GM19468 (cell line): ENCODE measurements at regions not wholly inside any gene's neighbourhood (a gene's known extent, or its start where the extent isn't known, plus 50 kb on each side); places are given as distances from the start of the nearest gene placed in this dataset.
"Not testable (repeated sequence)": the region's sequence is repeated elsewhere in the genome, so short reads cannot be mapped to it uniquely, and the experiment has no call there.

Experiments
- ATAC-seq: cut with Tn5 transposase; IDR thresholded peaks from one replicate; pipeline ENCODE4 v1.9.1; 2021; ENCODE audit warnings: mild to moderate bottlenecking, moderate library complexity, moderate number of reproducible peaks; ENCODE audit not compliant: unreplicated experiment; ENCODE audit errors: extremely low read depth

DNA sequence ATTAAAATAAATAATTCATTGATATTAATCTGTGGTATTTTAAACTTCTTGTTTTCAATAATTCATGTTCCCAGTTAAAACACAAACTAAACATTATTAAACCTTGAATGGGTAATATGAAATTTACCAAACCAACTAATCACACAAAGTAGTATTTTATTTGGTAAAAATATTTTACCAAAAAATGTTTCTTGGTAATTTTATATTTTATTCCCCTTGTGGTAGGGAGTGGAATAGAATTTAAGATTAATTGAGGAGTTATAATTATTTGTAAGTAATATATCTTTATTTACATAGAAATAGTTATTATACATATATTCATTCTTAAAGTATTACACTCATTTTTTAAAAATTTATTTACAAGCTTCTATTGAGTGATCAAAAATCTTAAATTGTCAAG is 1350.9 kb downstream of the OTOL1 start:
- no peak for ATAC-seq

DNA sequence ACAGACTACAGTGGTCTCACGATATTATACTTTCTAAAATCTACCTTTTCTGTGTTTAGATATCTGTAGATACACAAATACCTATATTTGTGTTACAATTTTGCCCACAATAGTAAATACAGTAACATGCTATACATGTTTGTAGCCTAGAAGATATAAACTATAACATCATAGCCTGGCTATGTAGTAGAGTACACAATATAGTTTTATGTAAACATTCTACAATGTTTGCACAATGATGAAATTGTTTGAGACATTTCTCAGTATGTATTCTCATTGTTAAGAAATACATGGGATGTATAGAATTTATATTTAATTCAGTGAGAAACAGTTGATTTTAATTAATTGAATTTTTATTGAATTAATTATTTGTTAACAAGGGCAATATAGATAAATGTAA is 1367.0 kb downstream of the OTOL1 start:
- ATAC-seq = no peak

DNA sequence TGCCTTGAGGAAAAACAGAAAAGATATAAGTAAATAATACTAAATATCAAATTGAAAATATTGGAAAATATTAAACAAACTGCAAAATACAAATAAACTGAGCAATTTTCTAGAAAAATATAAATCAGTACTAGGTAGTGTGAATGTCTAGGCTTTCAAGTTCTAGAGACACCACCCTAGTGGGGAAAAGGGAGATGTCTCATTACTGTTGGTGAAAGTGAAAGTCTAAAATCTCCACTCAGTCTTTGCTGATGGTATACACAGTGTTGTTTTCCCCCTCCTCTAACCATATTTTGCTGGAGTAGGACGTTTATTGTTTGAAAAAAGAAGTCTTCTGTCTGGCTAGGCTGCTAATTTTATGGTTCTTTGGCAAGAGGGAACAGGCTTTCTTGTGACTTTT is 1368.9 kb downstream of the OTOL1 start:
- ATAC-seq = no peak

DNA sequence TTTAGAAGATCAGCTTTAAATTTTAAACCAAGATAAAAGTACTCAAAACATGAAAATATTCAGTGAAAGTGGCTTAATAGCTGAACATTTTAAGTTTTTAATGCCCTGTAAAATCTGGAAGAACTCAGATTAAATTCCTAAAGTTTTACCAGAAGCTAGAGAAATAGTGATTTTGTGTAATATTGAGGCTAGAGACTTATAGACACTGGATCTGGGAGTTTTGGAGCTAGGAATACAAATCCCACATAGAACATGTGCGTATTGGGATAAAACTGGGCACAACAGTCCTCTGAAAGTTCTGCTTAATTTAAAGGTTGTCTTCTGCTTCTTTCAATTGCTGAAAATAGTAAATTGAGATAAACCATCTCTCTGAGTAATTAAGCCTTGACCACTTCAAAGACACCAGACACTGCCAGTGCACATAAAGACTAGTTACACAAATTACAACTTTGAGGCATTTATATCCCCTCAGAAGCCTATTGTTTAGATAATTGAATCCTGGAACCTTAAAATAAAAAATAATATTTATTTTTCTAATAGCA is 1382.5 kb downstream of the OTOL1 start:
- no peak for ATAC-seq

DNA sequence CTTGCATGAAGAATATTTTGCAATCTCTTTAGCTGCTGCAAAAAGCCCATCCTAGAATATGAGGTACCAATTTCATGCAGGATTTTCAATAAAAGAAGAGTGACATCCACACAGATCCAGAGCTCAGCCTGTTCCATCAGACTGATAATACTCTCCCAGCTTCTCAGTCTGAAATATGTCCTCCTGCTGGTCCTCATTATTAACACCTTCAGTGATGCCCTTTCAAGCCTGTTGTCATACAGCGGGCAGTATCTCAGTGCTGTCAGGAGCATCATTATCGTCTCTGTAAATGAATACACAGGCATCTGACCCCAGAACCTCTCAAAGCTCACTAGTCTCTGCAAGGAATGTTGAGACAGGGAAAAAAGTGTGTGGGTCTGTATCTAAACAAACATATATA is 1387.8 kb downstream of the OTOL1 start:
- no peak for ATAC-seq

DNA sequence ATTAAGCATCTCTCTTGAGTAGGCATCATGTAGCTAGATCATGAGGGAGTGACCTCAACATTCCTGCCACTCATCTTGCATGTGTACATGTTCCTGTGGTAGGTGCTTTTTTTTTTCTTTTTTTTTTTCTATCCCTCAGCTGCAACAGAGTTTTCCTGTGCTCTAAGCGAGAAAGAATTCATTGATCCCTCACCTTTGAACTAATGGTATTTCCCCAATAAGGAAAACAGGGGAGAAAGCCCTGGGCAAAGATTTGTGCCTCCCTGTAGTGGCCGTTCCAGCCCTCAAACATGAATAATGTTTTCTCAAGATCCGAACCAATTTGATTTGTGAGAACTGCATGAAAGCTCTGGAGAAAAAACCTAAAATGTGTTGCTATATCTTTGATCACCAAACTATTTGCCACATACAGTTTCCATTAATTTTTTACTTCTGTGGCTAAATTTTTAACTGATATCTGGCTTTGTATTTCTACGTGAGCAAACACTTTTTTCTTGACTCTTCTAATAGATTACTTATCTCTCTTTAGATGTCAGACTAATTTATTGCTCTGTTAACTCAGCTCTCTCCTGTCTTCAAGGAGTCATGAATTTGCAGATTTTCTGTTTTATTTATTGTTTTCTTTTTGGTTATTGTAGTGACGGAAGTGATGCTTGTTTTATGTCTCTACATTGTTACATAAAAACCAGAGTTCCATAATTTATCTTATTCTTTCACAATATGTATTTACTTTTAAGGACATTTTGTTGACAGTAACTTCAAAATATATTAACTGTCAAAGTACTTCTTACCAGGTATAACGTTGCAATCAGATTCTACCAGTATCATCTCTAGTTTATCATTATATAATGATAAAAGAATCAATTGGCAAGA is 1396.5 kb downstream of the OTOL1 start:
- no peak for ATAC-seq

DNA sequence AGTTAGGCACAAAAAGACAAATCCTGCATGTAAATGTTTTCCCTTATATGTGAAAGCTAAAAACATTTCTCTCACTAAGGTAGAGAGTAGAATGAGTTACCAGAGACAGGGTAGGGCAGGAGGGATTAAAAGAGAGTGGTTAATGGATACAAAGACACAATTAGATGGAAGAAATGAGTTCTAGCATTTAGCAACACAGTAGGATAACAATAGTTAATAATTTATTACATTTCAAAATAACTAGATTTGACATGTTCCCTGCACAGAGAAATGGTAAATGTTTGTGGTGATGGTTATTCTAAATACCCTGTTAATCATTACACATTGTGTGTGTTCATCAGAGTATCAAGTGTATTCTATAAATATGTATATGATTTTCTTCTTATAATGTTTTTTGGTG is 1400.7 kb downstream of the OTOL1 start:
- ATAC-seq = no peak

DNA sequence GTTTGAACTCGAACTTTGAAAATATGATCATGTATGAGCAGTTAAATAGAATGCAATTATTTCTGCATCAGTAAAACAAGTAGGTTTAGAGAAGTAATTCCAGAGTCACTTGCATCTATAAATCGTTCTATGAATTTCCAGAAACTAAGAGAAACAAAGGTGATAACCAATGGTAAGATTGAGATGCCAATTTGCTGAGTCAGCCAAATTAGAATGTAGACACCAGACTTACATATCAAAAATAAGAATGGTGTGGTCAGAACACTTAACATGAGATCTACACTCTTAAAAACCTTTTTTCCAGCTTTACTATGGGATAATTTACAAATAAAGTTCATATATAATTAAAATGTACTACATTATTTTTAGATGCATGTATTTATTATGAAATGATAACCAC is 1435.9 kb downstream of the OTOL1 start:
- ATAC-seq = no peak

DNA sequence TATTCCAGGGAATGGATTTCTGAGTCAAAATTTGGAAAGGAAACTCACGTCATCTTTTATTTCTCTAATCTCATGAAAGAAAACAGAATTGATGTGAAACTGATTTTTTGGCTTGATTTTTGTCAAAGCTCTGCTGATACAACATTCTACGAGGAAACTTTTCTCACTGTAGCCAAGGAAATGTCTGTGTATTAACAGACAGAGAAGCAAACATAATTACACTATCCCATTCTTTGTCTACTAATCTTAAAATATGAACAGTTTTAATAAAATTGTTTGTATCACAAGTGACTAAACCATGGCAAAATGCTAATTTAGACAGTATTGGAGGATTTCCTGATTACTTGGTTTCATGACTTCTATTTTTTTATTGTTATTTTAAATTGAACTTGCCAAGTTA is 1437.0 kb downstream of the OTOL1 start:
- no peak for ATAC-seq

DNA sequence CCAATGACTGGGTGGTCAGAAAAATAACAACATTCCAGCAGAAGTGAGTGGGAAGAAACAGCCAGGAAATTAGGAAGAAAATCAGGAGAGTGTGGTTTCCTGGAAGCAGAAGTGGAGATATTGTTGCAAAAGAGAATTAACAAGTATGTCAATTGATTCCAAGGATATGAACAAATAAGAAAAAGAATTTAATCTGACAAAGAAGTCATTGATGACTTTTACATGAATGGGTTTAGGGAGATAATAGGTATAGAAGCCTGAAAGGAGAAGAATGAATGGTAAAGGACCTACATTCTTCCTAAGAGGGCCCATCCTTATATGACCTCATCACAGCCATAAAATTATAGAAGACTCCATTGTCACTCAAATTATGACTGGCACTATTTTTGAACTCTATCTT is 1440.1 kb downstream of the OTOL1 start:
- no peak for ATAC-seq

DNA sequence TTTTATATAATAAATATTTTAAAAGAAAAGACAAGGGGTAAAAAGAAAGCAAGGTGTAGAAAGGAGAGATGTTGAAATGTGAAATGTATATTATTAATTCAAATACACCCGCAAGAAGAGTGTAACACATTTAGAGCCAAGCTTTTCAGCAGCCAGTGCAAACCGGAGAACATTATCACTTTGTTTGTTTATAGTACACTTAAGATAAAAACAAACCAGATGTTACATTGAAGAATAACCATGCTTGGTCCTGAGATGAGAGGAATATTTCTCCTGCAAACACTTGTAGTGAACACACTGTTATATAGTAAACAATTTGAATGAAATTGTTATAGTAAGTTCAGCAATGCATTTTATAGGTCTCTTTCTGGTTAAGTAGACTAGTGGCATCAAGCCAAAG is 1441.5 kb downstream of the OTOL1 start:
- ATAC-seq = no peak

DNA sequence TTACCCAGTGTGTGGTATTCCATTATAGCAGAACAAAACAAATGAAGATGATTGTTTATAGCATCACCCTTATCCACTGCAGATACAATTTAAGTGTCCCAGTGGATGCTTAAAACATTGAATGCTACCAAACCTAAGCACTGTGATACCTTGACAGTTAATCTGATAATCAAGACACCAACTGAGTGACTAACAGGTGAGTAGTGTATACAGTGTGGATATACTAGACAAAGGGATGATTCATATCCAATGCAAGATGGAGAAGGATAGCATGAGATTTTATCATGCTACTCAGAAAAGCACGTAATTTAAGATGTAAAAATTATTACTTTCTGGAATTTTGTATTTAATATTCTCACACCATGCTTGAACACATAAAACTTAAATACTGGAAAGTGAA is 1449.0 kb downstream of the OTOL1 start:
- no peak for ATAC-seq

DNA sequence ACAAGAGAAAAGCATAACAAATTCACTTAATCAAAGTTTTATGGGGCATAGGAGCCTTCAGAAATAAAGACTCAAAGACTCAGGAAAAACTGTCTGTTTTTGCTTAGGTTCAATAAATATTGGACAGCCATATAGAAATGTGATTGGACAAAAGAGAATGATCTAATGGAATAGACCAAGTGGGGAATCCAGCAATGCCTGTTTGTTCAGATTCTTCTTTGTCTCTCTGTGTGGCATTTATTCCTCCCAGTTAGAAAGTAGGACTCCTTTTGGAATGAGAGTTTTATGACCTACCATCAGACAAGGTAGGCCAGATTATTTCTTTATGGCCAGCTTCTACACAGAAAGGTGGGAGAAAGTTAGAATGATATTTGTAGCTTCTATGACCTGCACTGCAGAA is 1460.1 kb downstream of the OTOL1 start:
- ATAC-seq = no peak

DNA sequence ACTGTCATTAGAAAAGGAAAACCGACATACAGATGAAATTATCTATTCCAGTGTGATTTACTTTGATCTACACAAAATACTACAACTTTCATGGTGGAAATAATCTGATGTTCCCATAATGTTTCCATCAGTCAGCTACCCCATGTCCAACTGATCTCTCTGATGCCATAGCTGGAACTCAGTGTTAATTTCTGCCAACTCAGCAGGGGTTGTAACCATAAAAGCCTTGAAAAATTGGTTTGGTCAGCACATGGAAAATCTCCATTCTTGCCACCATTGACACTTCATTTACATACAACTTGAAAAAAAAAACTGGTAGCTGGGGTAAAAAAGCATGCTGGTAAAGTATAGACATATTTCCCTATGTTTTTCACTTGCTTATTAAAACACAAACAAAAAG is 1463.7 kb downstream of the OTOL1 start:
- ATAC-seq = no peak

DNA sequence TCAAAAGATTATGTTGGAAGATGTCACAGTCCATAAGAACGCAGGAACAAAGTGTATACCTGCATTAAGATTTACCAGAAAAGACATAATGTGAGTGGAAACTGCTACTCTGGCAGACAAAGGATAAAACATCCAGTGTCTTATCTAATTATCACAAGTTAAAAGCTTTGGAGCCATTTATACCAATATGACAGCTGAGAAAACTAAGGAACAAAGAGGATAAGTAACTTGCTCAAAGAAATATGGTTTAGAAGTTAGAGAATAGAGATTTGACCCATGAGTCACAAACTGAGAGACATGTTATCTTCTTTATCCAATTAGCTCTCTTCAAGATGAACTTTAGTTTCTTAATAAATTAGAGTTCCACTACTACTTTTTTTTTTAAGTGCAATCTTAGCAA is 1473.7 kb downstream of the OTOL1 start:
- no peak for ATAC-seq

DNA sequence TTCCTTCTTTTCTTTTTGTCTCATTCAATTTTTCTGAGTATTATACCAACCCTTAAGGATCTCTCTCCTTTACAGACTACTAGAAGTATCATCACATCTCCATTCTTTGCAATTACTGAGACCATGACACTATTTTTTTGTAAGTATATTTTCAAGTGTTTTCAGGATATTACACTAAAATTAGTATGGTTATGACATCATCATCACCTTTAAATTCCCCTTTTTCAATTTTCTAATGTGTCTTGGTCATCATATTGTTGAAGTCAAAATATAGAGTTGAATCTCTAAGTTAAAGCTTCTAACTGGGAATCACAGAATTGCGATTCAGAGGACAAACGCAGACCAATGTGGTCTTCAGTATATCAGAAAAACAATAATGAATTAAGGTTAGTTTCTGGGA is 1475.1 kb downstream of the OTOL1 start:
- no peak for ATAC-seq

DNA sequence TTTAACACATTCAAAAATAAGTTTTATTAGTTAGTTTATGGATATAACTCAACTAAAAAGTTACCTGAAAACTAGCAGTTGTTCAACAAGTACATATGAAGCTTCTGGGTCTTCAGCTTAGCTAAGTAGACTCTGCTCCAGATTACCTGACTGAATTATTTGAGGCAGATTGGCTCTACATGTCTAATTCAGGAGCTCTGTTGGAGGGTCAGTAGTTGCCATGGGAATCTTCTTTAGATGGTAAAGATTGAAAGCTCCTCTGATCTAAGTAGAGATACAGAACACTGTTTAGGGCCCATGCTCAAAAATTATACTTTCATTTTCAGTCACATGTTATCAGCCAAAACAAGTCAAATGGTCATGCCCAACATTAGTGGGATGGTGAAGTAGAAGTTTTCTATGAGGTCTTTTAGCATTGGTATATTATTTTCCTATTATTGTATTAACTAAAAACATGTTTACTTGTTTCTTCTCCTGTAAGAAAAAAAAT is 1476.9 kb downstream of the OTOL1 start:
- ATAC-seq = no peak

DNA sequence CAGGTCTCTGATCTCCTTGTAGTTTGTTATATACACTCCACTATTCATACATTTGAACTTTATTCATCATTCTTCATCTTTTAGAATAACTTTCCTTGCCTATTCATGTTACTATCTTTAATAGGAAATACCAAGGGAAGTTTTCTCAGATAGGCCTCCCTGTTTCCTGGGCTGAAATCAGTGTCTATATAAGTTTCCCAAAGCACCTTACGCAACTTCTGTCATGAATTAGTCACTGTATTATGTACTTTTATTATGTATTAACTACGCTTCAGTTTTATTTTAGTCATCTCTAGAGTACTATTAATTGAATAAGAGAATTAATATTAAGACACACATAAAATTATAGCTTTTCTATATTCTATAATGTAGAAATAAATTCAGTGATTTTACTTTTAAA is 1481.5 kb downstream of the OTOL1 start:
- no peak for ATAC-seq

DNA sequence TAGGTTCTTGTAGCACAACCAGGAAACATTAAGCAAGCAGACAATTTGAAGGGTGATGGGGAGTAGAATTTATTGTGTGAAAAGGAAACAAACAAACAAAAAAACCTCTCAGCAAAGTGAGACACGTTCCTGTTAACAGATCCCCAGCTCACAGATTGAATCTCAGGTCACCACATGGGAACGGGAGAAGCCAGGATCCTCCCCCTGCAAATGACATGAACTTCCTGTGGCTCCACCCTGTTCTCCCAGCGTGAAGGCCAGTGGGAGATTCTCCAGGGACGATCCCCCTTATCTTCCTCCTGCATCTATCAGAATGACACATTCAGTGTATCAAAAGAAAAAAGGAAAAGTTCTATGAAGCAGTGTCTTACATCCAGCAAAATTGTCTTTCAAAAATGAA is 1488.1 kb downstream of the OTOL1 start:
- no peak for ATAC-seq

DNA sequence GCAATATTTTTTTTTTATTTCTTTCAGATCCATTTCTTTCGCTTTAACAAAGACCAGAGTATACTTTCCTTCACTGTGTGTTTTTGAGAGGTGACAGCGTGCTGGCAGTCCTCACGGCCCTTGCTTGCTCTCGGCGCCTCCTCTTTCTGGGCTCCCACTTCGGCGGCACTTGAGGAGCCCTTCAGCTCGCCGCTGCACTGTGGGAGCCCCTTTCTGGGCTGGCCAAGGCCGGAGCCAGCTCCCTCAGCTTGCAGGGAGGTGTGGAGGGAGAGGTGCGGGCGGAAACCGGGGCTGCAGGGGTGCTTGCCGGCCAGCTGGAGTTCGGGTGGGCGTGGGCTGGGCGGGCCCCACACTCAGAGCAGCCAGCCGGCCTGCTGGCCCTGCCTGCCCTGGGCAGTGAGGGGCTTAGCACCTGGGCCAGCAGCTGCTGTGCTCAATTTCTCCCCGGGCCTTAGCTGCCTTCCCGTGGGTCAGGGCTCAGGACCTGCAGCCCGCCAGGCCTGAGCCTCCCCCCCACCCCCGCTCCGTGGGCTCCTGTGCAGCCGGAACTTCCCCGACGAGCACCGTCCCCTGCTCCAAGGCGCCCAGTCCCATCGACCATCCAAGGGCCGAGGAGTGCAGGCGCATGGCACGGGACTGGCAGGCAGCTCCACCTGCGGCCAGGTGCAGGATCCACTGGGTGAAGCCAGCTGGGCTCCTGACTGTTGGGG is 1490.6 kb downstream of the OTOL1 start:
- ATAC-seq = not testable (repeated sequence)

DNA sequence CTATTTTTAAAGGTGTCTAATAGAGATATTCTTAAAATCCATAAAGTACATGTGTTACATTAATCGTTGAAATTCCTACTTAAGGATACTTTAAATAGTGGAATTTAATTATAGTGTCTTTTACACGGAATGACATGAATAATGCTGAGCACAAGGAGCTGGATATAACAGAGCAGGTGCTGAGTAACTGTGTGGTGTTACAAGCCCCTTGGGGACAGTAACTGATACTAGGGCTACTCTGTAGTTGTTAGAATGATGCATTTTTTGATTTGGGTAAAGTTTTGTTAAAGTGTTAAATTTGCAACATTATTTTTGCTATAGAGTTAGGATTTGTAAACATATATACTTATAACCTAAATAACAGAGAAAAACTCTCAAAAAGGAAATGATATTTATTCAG is 1496.1 kb downstream of the OTOL1 start:
- ATAC-seq = no peak
